ENCODE measurements at regions not wholly inside any gene's neighbourhood (a gene's known extent, or its start where the extent isn't known, plus 50 kb on each side); places are given as distances from the start of the nearest gene placed in this dataset.
"Not testable (repeated sequence)": the region's sequence is repeated elsewhere in the genome, so short reads cannot be mapped to it uniquely, and the experiment has no call there.

- DNase-seq (ENCODE audit: low read depth in 6 of 9, low spot score in 9 of 9): no peak
Measured at GRCh38 chr2:8249769-8250168, 432.1 kb upstream of the ID2 start.

GRCh38 chr2:8250290-8250689, 431.6 kb upstream of the ID2 start:
- H3K27me3 ChIP-seq (ENCODE audit: control insufficient read depth in 2 of 2, insufficient read depth in 1 of 2, low read length in 1 of 2); H3K27ac ChIP-seq (ENCODE audit: low read depth in 1 of 2, low read length in 1 of 2); H3K36me3 ChIP-seq (ENCODE audit: control insufficient read depth in 2 of 2, insufficient read depth in 2 of 2, low read length in 1 of 2); DNase-seq (ENCODE audit: low read depth in 6 of 9, low spot score in 9 of 9); H3K4me3 ChIP-seq (ENCODE audit: low read length in 2 of 2): not testable (repeated sequence)
- Histone ChIP-seq H3K4me1 (ENCODE audit: control insufficient read depth in 2 of 2, insufficient read depth in 2 of 2, low read length in 2 of 2) (peaks cover 0 to 20% of the 10 kb centered on the region in 2 donors), H3K9me3 (ENCODE audit: control insufficient read depth in 2 of 2, insufficient read depth in 1 of 2, low read length in 1 of 2) (peaks cover 0 to 21% of the 10 kb centered on the region in 2 donors)
- 97% methylated on average over 2 of the region's 2 CpGs for WGBS

More at GRCh38 chr2:8249769-8250168, 432.1 kb upstream of the ID2 start:
- no peaks in the 10 kb centered on the region for H3K36me3 ChIP-seq (ENCODE audit: control insufficient read depth in 2 of 2, insufficient read depth in 2 of 2, low read length in 1 of 2)
- H3K4me3 ChIP-seq (ENCODE audit: low read length in 2 of 2): no peak overlapping the region
- H3K27ac ChIP-seq (ENCODE audit: low read depth in 1 of 2, low read length in 1 of 2): no peak overlapping the region
- H3K27me3 ChIP-seq (ENCODE audit: control insufficient read depth in 2 of 2, insufficient read depth in 1 of 2, low read length in 1 of 2): no peaks in the 10 kb centered on the region
- WGBS: 98% methylated on average over 2 of the region's 2 CpGs
- H3K4me1 ChIP-seq (ENCODE audit: control insufficient read depth in 2 of 2, insufficient read depth in 2 of 2, low read length in 2 of 2): peaks cover 0 to 15% of the 10 kb centered on the region in 2 donors
- peaks cover 0 to 21% of the 10 kb centered on the region in 2 donors for H3K9me3 ChIP-seq (ENCODE audit: control insufficient read depth in 2 of 2, insufficient read depth in 1 of 2, low read length in 1 of 2)

- WGBS: 60% methylated on average over 6 of the region's 6 CpGs
- Histone ChIP-seq H3K9me3 (ENCODE audit: control insufficient read depth in 2 of 2, insufficient read depth in 1 of 2, low read length in 1 of 2) (peaks cover 0 to 16% of the 10 kb centered on the region in 2 donors), H3K27me3 (ENCODE audit: control insufficient read depth in 2 of 2, insufficient read depth in 1 of 2, low read length in 1 of 2) (no peaks in the 10 kb centered on the region), H3K4me1 (ENCODE audit: control insufficient read depth in 2 of 2, insufficient read depth in 2 of 2, low read length in 2 of 2) (peaks cover 0 to 20% of the 10 kb centered on the region in 2 donors), H3K27ac (ENCODE audit: low read depth in 1 of 2, low read length in 1 of 2) (no peak overlapping the region), H3K4me3 (ENCODE audit: low read length in 2 of 2) (no peak overlapping the region), H3K36me3 (ENCODE audit: control insufficient read depth in 2 of 2, insufficient read depth in 2 of 2, low read length in 1 of 2) (no peaks in the 10 kb centered on the region)
- DNase-seq (ENCODE audit: low read depth in 6 of 9, low spot score in 9 of 9): no peak
Measured at GRCh38 chr2:8251291-8251690, 430.6 kb upstream of the ID2 start.

GRCh38 chr2:8251856-8252255, 430.0 kb upstream of the ID2 start:
- no peaks in the 10 kb centered on the region for H3K27me3 ChIP-seq (ENCODE audit: control insufficient read depth in 2 of 2, insufficient read depth in 1 of 2, low read length in 1 of 2)
- no peak overlapping the region for H3K4me3 ChIP-seq (ENCODE audit: low read length in 2 of 2)
- H3K27ac ChIP-seq (ENCODE audit: low read depth in 1 of 2, low read length in 1 of 2): no peak overlapping the region
- H3K4me1 ChIP-seq (ENCODE audit: control insufficient read depth in 2 of 2, insufficient read depth in 2 of 2, low read length in 2 of 2): peaks cover 0 to 20% of the 10 kb centered on the region in 2 donors
- H3K36me3 ChIP-seq (ENCODE audit: control insufficient read depth in 2 of 2, insufficient read depth in 2 of 2, low read length in 1 of 2): no peaks in the 10 kb centered on the region
- WGBS: 99% methylated on average over 7 of the region's 7 CpGs
- no peak for DNase-seq (ENCODE audit: low read depth in 6 of 9, low spot score in 9 of 9)
- H3K9me3 ChIP-seq (ENCODE audit: control insufficient read depth in 2 of 2, insufficient read depth in 1 of 2, low read length in 1 of 2): peaks cover 0 to 13% of the 10 kb centered on the region in 2 donors

- H3K27me3 ChIP-seq (ENCODE audit: control insufficient read depth in 2 of 2, insufficient read depth in 1 of 2, low read length in 1 of 2): no peaks in the 10 kb centered on the region
- DNase-seq (ENCODE audit: low read depth in 6 of 9, low spot score in 9 of 9): peak in 3 of 9 donors; percentile 26 to 59 (median 31)
- peaks cover 0 to 20% of the 10 kb centered on the region in 2 donors for H3K4me1 ChIP-seq (ENCODE audit: control insufficient read depth in 2 of 2, insufficient read depth in 2 of 2, low read length in 2 of 2)
- no peak overlapping the region for H3K4me3 ChIP-seq (ENCODE audit: low read length in 2 of 2)
- WGBS: 80% methylated on average over 10 of the region's 10 CpGs
- no peak overlapping the region for H3K27ac ChIP-seq (ENCODE audit: low read depth in 1 of 2, low read length in 1 of 2)
- peaks cover 0 to 13% of the 10 kb centered on the region in 2 donors for H3K9me3 ChIP-seq (ENCODE audit: control insufficient read depth in 2 of 2, insufficient read depth in 1 of 2, low read length in 1 of 2)
- H3K36me3 ChIP-seq (ENCODE audit: control insufficient read depth in 2 of 2, insufficient read depth in 2 of 2, low read length in 1 of 2): no peaks in the 10 kb centered on the region
Measured at GRCh38 chr2:8252997-8253694, 428.7 kb upstream of the ID2 start.

GRCh38 chr2:8253781-8254180, 428.1 kb upstream of the ID2 start:
- Histone ChIP-seq H3K4me1 (ENCODE audit: control insufficient read depth in 2 of 2, insufficient read depth in 2 of 2, low read length in 2 of 2) (peaks cover 0 to 20% of the 10 kb centered on the region in 2 donors), H3K27ac (ENCODE audit: low read depth in 1 of 2, low read length in 1 of 2) (no peak overlapping the region), H3K27me3 (ENCODE audit: control insufficient read depth in 2 of 2, insufficient read depth in 1 of 2, low read length in 1 of 2) (no peaks in the 10 kb centered on the region), H3K36me3 (ENCODE audit: control insufficient read depth in 2 of 2, insufficient read depth in 2 of 2, low read length in 1 of 2) (no peaks in the 10 kb centered on the region), H3K4me3 (ENCODE audit: low read length in 2 of 2) (no peak overlapping the region), H3K9me3 (ENCODE audit: control insufficient read depth in 2 of 2, insufficient read depth in 1 of 2, low read length in 1 of 2) (peaks cover 0 to 13% of the 10 kb centered on the region in 2 donors)
- 98% methylated on average over 2 of the region's 2 CpGs for WGBS
- DNase-seq (ENCODE audit: low read depth in 6 of 9, low spot score in 9 of 9): no peak

- H3K27me3 ChIP-seq (ENCODE audit: control insufficient read depth in 2 of 2, insufficient read depth in 1 of 2, low read length in 1 of 2): not testable (repeated sequence)
- H3K4me1 ChIP-seq (ENCODE audit: control insufficient read depth in 2 of 2, insufficient read depth in 2 of 2, low read length in 2 of 2): peaks cover 0 to 20% of the 10 kb centered on the region in 2 donors
Measured at GRCh38 chr2:8254214-8254613, 427.6 kb upstream of the ID2 start.

GRCh38 chr2:8254791-8255447, 426.9 kb upstream of the ID2 start:
- Histone ChIP-seq H3K27ac (ENCODE audit: low read depth in 1 of 2, low read length in 1 of 2) (no peak overlapping the region), H3K9me3 (ENCODE audit: control insufficient read depth in 2 of 2, insufficient read depth in 1 of 2, low read length in 1 of 2) (peaks cover 0 to 10% of the 10 kb centered on the region in 2 donors), H3K36me3 (ENCODE audit: control insufficient read depth in 2 of 2, insufficient read depth in 2 of 2, low read length in 1 of 2) (no peaks in the 10 kb centered on the region), H3K4me1 (ENCODE audit: control insufficient read depth in 2 of 2, insufficient read depth in 2 of 2, low read length in 2 of 2) (peaks cover 0 to 20% of the 10 kb centered on the region in 2 donors), H3K4me3 (ENCODE audit: low read length in 2 of 2) (no peak overlapping the region), H3K27me3 (ENCODE audit: control insufficient read depth in 2 of 2, insufficient read depth in 1 of 2, low read length in 1 of 2) (no peaks in the 10 kb centered on the region)
- no peak for DNase-seq (ENCODE audit: low read depth in 6 of 9, low spot score in 9 of 9)
- 98% methylated on average over 7 of the region's 7 CpGs for WGBS

More at GRCh38 chr2:8254214-8254613, 427.6 kb upstream of the ID2 start:
- H3K4me3 ChIP-seq (ENCODE audit: low read length in 2 of 2); H3K27ac ChIP-seq (ENCODE audit: low read depth in 1 of 2, low read length in 1 of 2); H3K36me3 ChIP-seq (ENCODE audit: control insufficient read depth in 2 of 2, insufficient read depth in 2 of 2, low read length in 1 of 2): not testable (repeated sequence)
- DNase-seq (ENCODE audit: low read depth in 6 of 9, low spot score in 9 of 9): peak in 1 of 9 donors; percentile 38
- peaks cover 0 to 13% of the 10 kb centered on the region in 2 donors for H3K9me3 ChIP-seq (ENCODE audit: control insufficient read depth in 2 of 2, insufficient read depth in 1 of 2, low read length in 1 of 2)

- no peak for DNase-seq (ENCODE audit: low read depth in 6 of 9, low spot score in 9 of 9)
- H3K9me3 ChIP-seq (ENCODE audit: control insufficient read depth in 2 of 2, insufficient read depth in 1 of 2, low read length in 1 of 2): peaks cover 0 to 6% of the 10 kb centered on the region in 2 donors
Measured at GRCh38 chr2:8255448-8255800, 426.4 kb upstream of the ID2 start.

More at GRCh38 chr2:8255448-8255800, 426.4 kb upstream of the ID2 start:
- Histone ChIP-seq H3K36me3 (ENCODE audit: control insufficient read depth in 2 of 2, insufficient read depth in 2 of 2, low read length in 1 of 2) (no peaks in the 10 kb centered on the region), H3K4me1 (ENCODE audit: control insufficient read depth in 2 of 2, insufficient read depth in 2 of 2, low read length in 2 of 2) (peaks cover 0 to 20% of the 10 kb centered on the region in 2 donors), H3K27ac (ENCODE audit: low read depth in 1 of 2, low read length in 1 of 2) (no peak overlapping the region), H3K27me3 (ENCODE audit: control insufficient read depth in 2 of 2, insufficient read depth in 1 of 2, low read length in 1 of 2) (no peaks in the 10 kb centered on the region), H3K4me3 (ENCODE audit: low read length in 2 of 2) (no peak overlapping the region)
- 98% methylated on average over 1 of the region's 1 CpG for WGBS
